SJSA1 (cell line): ENCODE measurements at regions not wholly inside any gene's neighbourhood (a gene's known extent, or its start where the extent isn't known, plus 50 kb on each side); places are given as distances from the start of the nearest gene placed in this dataset.

ENCODE experiments used
- DNase-seq, 2 experiments: peaks; one replicate each; pipeline ENCODE4 v3.0.0-alpha.2; 2015 to 2020; ENCODE audit warnings: low spot score in 2 of 2, low read depth in 1 of 2
- H3K27ac ChIP-seq: fragments of 250-450 bp; sonication (Bioruptor Pico); 2 replicates; pipeline ENCODE4 v1.5.1; 2020; ENCODE audit warnings: mild to moderate bottlenecking, moderate library complexity
- H3K27me3 ChIP-seq: fragments of 250-450 bp; sonication (Bioruptor Pico); replicated peaks from 2 replicates; pipeline ENCODE4 v1.5.1; 2020; ENCODE audit warnings: mild to moderate bottlenecking, moderate library complexity
- H3K36me3 ChIP-seq: fragments of 250-450 bp; sonication (Bioruptor Pico); 2 replicates; pipeline ENCODE4 v1.5.1; 2020; ENCODE audit warnings: mild to moderate bottlenecking
- H3K4me1 ChIP-seq: fragments of 250-450 bp; sonication (Bioruptor Pico); replicated peaks from 2 replicates; pipeline ENCODE4 v1.6.1; 2021; ENCODE audit warnings: mild to moderate bottlenecking
- H3K4me3 ChIP-seq: fragments of 250-450 bp; sonication (Bioruptor Pico); 2 replicates; pipeline ENCODE4 v1.5.1; 2020; ENCODE audit warnings: mild to moderate bottlenecking
- H3K9me3 ChIP-seq: fragments of 250-450 bp; sonication (Bioruptor Pico); replicated peaks from 2 replicates; pipeline ENCODE4 v1.5.1; 2020; ENCODE audit warnings: mild to moderate bottlenecking

GRCh38 chr1:170284951-170285350 is 139.2 kb downstream of the NTMT2 start:
- DNase-seq: no peak
- Histone ChIP-seq H3K9me3 (no peaks in the 10 kb centered on the region), H3K36me3 (no peaks in the 10 kb centered on the region), H3K4me3 (no peak overlapping the region), H3K4me1 (no peaks in the 10 kb centered on the region), H3K27ac (no peak overlapping the region), H3K27me3 (no peaks in the 10 kb centered on the region)

- Histone ChIP-seq H3K27ac (no peak overlapping the region), H3K4me1 (no peaks in the 10 kb centered on the region), H3K36me3 (no peaks in the 10 kb centered on the region), H3K9me3 (no peaks in the 10 kb centered on the region), H3K27me3 (no peaks in the 10 kb centered on the region), H3K4me3 (no peak overlapping the region)
- no peak for DNase-seq
These were observed 142.4 kb downstream of the NTMT2 start for GRCh38 chr1:170288155-170288554.

GRCh38 chr1:170290276-170290675 is 144.5 kb downstream of the NTMT2 start:
- no peak overlapping the region for H3K4me3 ChIP-seq
- no peaks in the 10 kb centered on the region for H3K36me3 ChIP-seq

GRCh38 chr1:170290991-170291390 is 145.2 kb downstream of the NTMT2 start:
- DNase-seq: no peak
- H3K9me3 ChIP-seq: no peaks in the 10 kb centered on the region
- H3K27me3 ChIP-seq: no peaks in the 10 kb centered on the region
- H3K4me3 ChIP-seq: no peak overlapping the region
- H3K27ac ChIP-seq: no peak overlapping the region
- no peaks in the 10 kb centered on the region for H3K4me1 ChIP-seq
- H3K36me3 ChIP-seq: no peaks in the 10 kb centered on the region

More at GRCh38 chr1:170290276-170290675, 144.5 kb downstream of the NTMT2 start:
- no peak for DNase-seq
- H3K27ac ChIP-seq: no peak overlapping the region
- no peaks in the 10 kb centered on the region for H3K27me3 ChIP-seq
- H3K4me1 ChIP-seq: no peaks in the 10 kb centered on the region
- H3K9me3 ChIP-seq: no peaks in the 10 kb centered on the region

- H3K9me3 ChIP-seq: no peaks in the 10 kb centered on the region
- H3K4me1 ChIP-seq: no peaks in the 10 kb centered on the region
- no peak for DNase-seq
- no peaks in the 10 kb centered on the region for H3K27me3 ChIP-seq
- H3K27ac ChIP-seq: no peak overlapping the region
- no peak overlapping the region for H3K4me3 ChIP-seq
- H3K36me3 ChIP-seq: no peaks in the 10 kb centered on the region
These were observed 145.8 kb downstream of the NTMT2 start for GRCh38 chr1:170291516-170291915.

- Histone ChIP-seq H3K36me3 (no peaks in the 10 kb centered on the region), H3K27me3 (no peaks in the 10 kb centered on the region), H3K4me1 (no peaks in the 10 kb centered on the region), H3K4me3 (no peak overlapping the region), H3K27ac (no peak overlapping the region), H3K9me3 (no peaks in the 10 kb centered on the region)
- no peak for DNase-seq
These were observed 150.5 kb downstream of the NTMT2 start for GRCh38 chr1:170296211-170296610.

GRCh38 chr1:170296642-170297041 is 150.9 kb downstream of the NTMT2 start:
- no peak for DNase-seq
- no peak overlapping the region for H3K27ac ChIP-seq

GRCh38 chr1:170301596-170301995 is 155.8 kb downstream of the NTMT2 start:
- DNase-seq: no peak
- H3K4me1 ChIP-seq: no peaks in the 10 kb centered on the region
- H3K4me3 ChIP-seq: no peak overlapping the region
- no peaks in the 10 kb centered on the region for H3K9me3 ChIP-seq
- H3K36me3 ChIP-seq: no peaks in the 10 kb centered on the region
- peaks cover 2% of the 10 kb centered on the region; the same call in 1 of the 2 replicates for H3K27me3 ChIP-seq
- no peak overlapping the region for H3K27ac ChIP-seq

More at GRCh38 chr1:170296642-170297041, 150.9 kb downstream of the NTMT2 start:
- Histone ChIP-seq H3K9me3 (no peaks in the 10 kb centered on the region), H3K27me3 (no peaks in the 10 kb centered on the region), H3K4me1 (no peaks in the 10 kb centered on the region), H3K36me3 (no peaks in the 10 kb centered on the region), H3K4me3 (no peak overlapping the region)

GRCh38 chr1:170303034-170303433 is 157.3 kb downstream of the NTMT2 start:
- Histone ChIP-seq H3K4me3 (no peak overlapping the region), H3K36me3 (no peaks in the 10 kb centered on the region), H3K4me1 (no peaks in the 10 kb centered on the region), H3K27ac (no peak overlapping the region), H3K27me3 (peaks cover 2% of the 10 kb centered on the region; the same call in 1 of the 2 replicates), H3K9me3 (no peaks in the 10 kb centered on the region)
- DNase-seq: no peak

GRCh38 chr1:170305777-170306512 is 160.2 kb downstream of the NTMT2 start:
- H3K27me3 ChIP-seq: peaks cover 2% of the 10 kb centered on the region; the same call in 1 of the 2 replicates
- H3K4me3 ChIP-seq: no peak overlapping the region
- H3K9me3 ChIP-seq: 0 out of 2 replicates have a peak, but pooled peaks cover 4% of the 10 kb centered on the region
- H3K4me1 ChIP-seq: peaks cover 24% of the 10 kb centered on the region
- no peaks in the 10 kb centered on the region for H3K36me3 ChIP-seq
- no peak for DNase-seq
- H3K27ac ChIP-seq: no peak overlapping the region

GRCh38 chr1:170306513-170306910 is 160.8 kb downstream of the NTMT2 start:
- H3K27ac ChIP-seq: no peak overlapping the region
- peaks cover 26% of the 10 kb centered on the region for H3K4me1 ChIP-seq
- peaks cover 2% of the 10 kb centered on the region; the same call in 1 of the 2 replicates for H3K27me3 ChIP-seq
- no peak overlapping the region for H3K4me3 ChIP-seq
- H3K9me3 ChIP-seq: 0 out of 2 replicates have a peak, but pooled peaks cover 4% of the 10 kb centered on the region
- DNase-seq: no peak
- H3K36me3 ChIP-seq: no peaks in the 10 kb centered on the region

GRCh38 chr1:170306948-170307347 is 161.2 kb downstream of the NTMT2 start:
- Histone ChIP-seq H3K9me3 (0 out of 2 replicates have a peak, but pooled peaks cover 4% of the 10 kb centered on the region), H3K36me3 (no peaks in the 10 kb centered on the region), H3K4me3 (no peak overlapping the region), H3K27ac (no peak overlapping the region), H3K27me3 (peaks cover 2% of the 10 kb centered on the region; the same call in 1 of the 2 replicates), H3K4me1 (peaks cover 26% of the 10 kb centered on the region)
- DNase-seq: no peak

GRCh38 chr1:170307426-170307825 is 161.7 kb downstream of the NTMT2 start:
- 0 out of 2 replicates have a peak, but pooled peaks cover 4% of the 10 kb centered on the region for H3K9me3 ChIP-seq
- H3K27ac ChIP-seq: no peak overlapping the region
- peaks cover 2% of the 10 kb centered on the region; the same call in 1 of the 2 replicates for H3K27me3 ChIP-seq
- no peak for DNase-seq
- H3K4me1 ChIP-seq: peaks cover 26% of the 10 kb centered on the region
- no peaks in the 10 kb centered on the region for H3K36me3 ChIP-seq
- no peak overlapping the region for H3K4me3 ChIP-seq

- Histone ChIP-seq H3K4me3 (no peak overlapping the region), H3K9me3 (0 out of 2 replicates have a peak, but pooled peaks cover 4% of the 10 kb centered on the region), H3K36me3 (no peaks in the 10 kb centered on the region), H3K4me1 (peaks cover 26% of the 10 kb centered on the region), H3K27me3 (peaks cover under 1% of the 10 kb centered on the region; the same call in 1 of the 2 replicates), H3K27ac (peak overlapping the region; percentile 74)
- DNase-seq: peak; percentile 76 to 78
These were observed 163.7 kb downstream of the NTMT2 start for GRCh38 chr1:170309389-170310013.
